Choroid plexus epithelial cell (primary cell): ENCODE measurements at regions not wholly inside any gene's neighbourhood (a gene's known extent, or its start where the extent isn't known, plus 50 kb on each side); places are given as distances from the start of the nearest gene placed in this dataset.

ENCODE experiments used
- DNase-seq: peaks from one replicate; pipeline ENCODE4 v3.0.0-alpha.2; 2010; ENCODE audit warnings: low read depth
- H3K4me3 ChIP-seq: 2 replicates; pipeline ENCODE4 v1.5.1; 2011; ENCODE audit warnings: low read depth, mild to moderate bottlenecking, control low read depth, low read length, moderate library complexity
- CTCF ChIP-seq: conservative IDR thresholded peaks from 2 replicates; pipeline ENCODE4 v1.5.1; 2011; ENCODE audit warnings: low read depth, mild to moderate bottlenecking, control low read depth, inconsistent platforms, low read length, moderate library complexity

- no peak for TF ChIP-seq CTCF
- no peak overlapping the region for H3K4me3 ChIP-seq
- DNase-seq: no peak
Measured at GRCh38 chr12:125287155-125287847, 222.1 kb downstream of the AACS start.

- TF ChIP-seq CTCF: no peak
- no peak overlapping the region for H3K4me3 ChIP-seq
- DNase-seq: no peak
Measured at GRCh38 chr12:125288931-125289928, 224.0 kb downstream of the AACS start.

- DNase-seq: no peak
- no peak for TF ChIP-seq CTCF
- no peak overlapping the region for H3K4me3 ChIP-seq
Measured at GRCh38 chr12:125289970-125290369, 224.7 kb downstream of the AACS start.

- TF ChIP-seq CTCF: no peak
- no peak overlapping the region for H3K4me3 ChIP-seq
- DNase-seq: no peak
Measured at GRCh38 chr12:125292700-125293099, 227.5 kb downstream of the AACS start.

GRCh38 chr12:125295550-125295949 lies 230.3 kb downstream of the AACS start:
- H3K4me3 ChIP-seq: no peak overlapping the region
- TF ChIP-seq CTCF: no peak
- no peak for DNase-seq

- no peak for TF ChIP-seq CTCF
- DNase-seq: no peak
- H3K4me3 ChIP-seq: no peak overlapping the region
Measured at GRCh38 chr12:125296701-125297100, 231.5 kb downstream of the AACS start.
